ENCODE measurements at regions not wholly inside any gene's neighbourhood (a gene's known extent, or its start where the extent isn't known, plus 50 kb on each side); places are given as distances from the start of the nearest gene placed in this dataset.

- no peak for DNase-seq (ENCODE audit: extremely low spot score, unreplicated experiment)
- Mint-ChIP-seq H3K4me1 (ENCODE audit: unreplicated experiment) (no peaks in the 10 kb centered on the region), H3K27ac (ENCODE audit: unreplicated experiment) (no peak overlapping the region), H3K36me3 (ENCODE audit: unreplicated experiment) (no peaks in the 10 kb centered on the region), H3K4me3 (ENCODE audit: unreplicated experiment) (no peak overlapping the region), H3K9me3 (ENCODE audit: unreplicated experiment) (no peaks in the 10 kb centered on the region), H3K27me3 (ENCODE audit: unreplicated experiment) (peaks cover 8% of the 10 kb centered on the region)
- TF ChIP-seq CTCF (IDR thresholded peaks at IDR 0.05), result no peak
Observed at GRCh38 chr6:87976616-87977015, 71.0 kb upstream of the SPACA1 start.

GRCh38 chr6:87975561-87975960 is 72.1 kb upstream of the SPACA1 start:
- Mint-ChIP-seq H3K27me3 (ENCODE audit: unreplicated experiment) (peaks cover 10% of the 10 kb centered on the region), H3K36me3 (ENCODE audit: unreplicated experiment) (no peaks in the 10 kb centered on the region), H3K9me3 (ENCODE audit: unreplicated experiment) (no peaks in the 10 kb centered on the region), H3K4me3 (ENCODE audit: unreplicated experiment) (no peak overlapping the region), H3K4me1 (ENCODE audit: unreplicated experiment) (no peaks in the 10 kb centered on the region), H3K27ac (ENCODE audit: unreplicated experiment) (no peak overlapping the region)
- no peak for TF ChIP-seq CTCF (IDR thresholded peaks at IDR 0.05)
- DNase-seq (ENCODE audit: extremely low spot score, unreplicated experiment), result no peak

GRCh38 chr6:87972279-87972678 is 75.4 kb upstream of the SPACA1 start:
- H3K9me3 Mint-ChIP-seq (ENCODE audit: unreplicated experiment), result no peaks in the 10 kb centered on the region
- TF ChIP-seq CTCF (IDR thresholded peaks at IDR 0.05), result no peak
- no peak for DNase-seq (ENCODE audit: extremely low spot score, unreplicated experiment)
- no peaks in the 10 kb centered on the region for H3K4me1 Mint-ChIP-seq (ENCODE audit: unreplicated experiment)
- H3K27me3 Mint-ChIP-seq (ENCODE audit: unreplicated experiment), result peaks cover 7% of the 10 kb centered on the region
- H3K36me3 Mint-ChIP-seq (ENCODE audit: unreplicated experiment), result no peaks in the 10 kb centered on the region
- H3K4me3 Mint-ChIP-seq (ENCODE audit: unreplicated experiment), result no peak overlapping the region
- no peak overlapping the region for H3K27ac Mint-ChIP-seq (ENCODE audit: unreplicated experiment)

- TF ChIP-seq CTCF (IDR thresholded peaks at IDR 0.05), result no peak
- Mint-ChIP-seq H3K27ac (ENCODE audit: unreplicated experiment) (no peak overlapping the region), H3K9me3 (ENCODE audit: unreplicated experiment) (no peaks in the 10 kb centered on the region), H3K36me3 (ENCODE audit: unreplicated experiment) (no peaks in the 10 kb centered on the region), H3K4me1 (ENCODE audit: unreplicated experiment) (no peaks in the 10 kb centered on the region), H3K27me3 (ENCODE audit: unreplicated experiment) (peaks cover 6% of the 10 kb centered on the region), H3K4me3 (ENCODE audit: unreplicated experiment) (no peak overlapping the region)
- DNase-seq (ENCODE audit: extremely low spot score, unreplicated experiment), result no peak
Observed at GRCh38 chr6:87971605-87972262, 75.9 kb upstream of the SPACA1 start.

GRCh38 chr6:87968435-87969278 is 79.0 kb upstream of the SPACA1 start:
- H3K27me3 Mint-ChIP-seq (ENCODE audit: unreplicated experiment), result peaks cover 6% of the 10 kb centered on the region
- H3K4me1 Mint-ChIP-seq (ENCODE audit: unreplicated experiment), result no peaks in the 10 kb centered on the region
- no peak for DNase-seq (ENCODE audit: extremely low spot score, unreplicated experiment)
- no peak for TF ChIP-seq CTCF (IDR thresholded peaks at IDR 0.05)
- H3K27ac Mint-ChIP-seq (ENCODE audit: unreplicated experiment), result no peak overlapping the region
- H3K4me3 Mint-ChIP-seq (ENCODE audit: unreplicated experiment), result no peak overlapping the region
- H3K9me3 Mint-ChIP-seq (ENCODE audit: unreplicated experiment), result no peaks in the 10 kb centered on the region
- H3K36me3 Mint-ChIP-seq (ENCODE audit: unreplicated experiment), result no peaks in the 10 kb centered on the region
